H9 (cell line): ENCODE measurements at regions not wholly inside any gene's neighbourhood (a gene's known extent, or its start where the extent isn't known, plus 50 kb on each side); places are given as distances from the start of the nearest gene placed in this dataset.

Source experiments
- DNase-seq: peaks from one replicate; pipeline ENCODE4 v3.0.0-alpha.2; 2017
- H2AFZ ChIP-seq: one replicate; pipeline ENCODE4 v1.6.1; 2013; ENCODE audit warnings: mild to moderate bottlenecking, low read length, control low read depth, moderate library complexity
- H2AK5ac ChIP-seq: 2 replicates; pipeline ENCODE4 v1.6.1; 2013; ENCODE audit warnings: low read length, control low read depth, mixed read lengths; ENCODE audit not compliant: insufficient read length
- H2BK120ac ChIP-seq: one replicate; pipeline ENCODE4 v1.6.1; 2013; ENCODE audit warnings: low read depth, mild to moderate bottlenecking, low read length, control low read depth, inconsistent platforms; ENCODE audit not compliant: poor library complexity, severe bottlenecking
- H2BK12ac ChIP-seq: 2 replicates; pipeline ENCODE4 v1.6.1; 2013; ENCODE audit warnings: low read length, control low read depth, mixed read lengths, low read depth; ENCODE audit not compliant: insufficient read length
- H2BK15ac ChIP-seq: 2 replicates; pipeline ENCODE4 v1.6.1; 2013; ENCODE audit warnings: low read depth, low read length, control low read depth
- H2BK20ac ChIP-seq: one replicate; pipeline ENCODE4 v1.6.1; 2013; ENCODE audit warnings: low read depth, mild to moderate bottlenecking, low read length, control low read depth, inconsistent platforms; ENCODE audit not compliant: poor library complexity, severe bottlenecking
- H2BK5ac ChIP-seq: 2 replicates; pipeline ENCODE4 v1.6.1; 2013; ENCODE audit warnings: low read length, control low read depth, mixed read lengths; ENCODE audit not compliant: insufficient read length
- H3K14ac ChIP-seq: 2 replicates; pipeline ENCODE4 v1.6.1; 2013; ENCODE audit warnings: low read length, control low read depth; ENCODE audit not compliant: insufficient read depth
- H3K18ac ChIP-seq: 2 replicates; pipeline ENCODE4 v1.6.1; 2013; ENCODE audit warnings: low read depth, mild to moderate bottlenecking, mixed read lengths, low read length, control low read depth; ENCODE audit not compliant: insufficient read length
- H3K23ac ChIP-seq: 2 replicates; pipeline ENCODE4 v1.6.1; 2013; ENCODE audit warnings: low read length, control low read depth, mixed read lengths, low read depth; ENCODE audit not compliant: insufficient read length
- H3K23me2 ChIP-seq: 2 replicates; pipeline ENCODE4 v1.6.1; 2013; ENCODE audit warnings: low read depth, mild to moderate bottlenecking, mixed read lengths, low read length, control low read depth; ENCODE audit not compliant: insufficient read length, poor library complexity, severe bottlenecking
- H3K27ac ChIP-seq: 2 replicates; pipeline ENCODE4 v1.5.1; 2013; ENCODE audit warnings: low read length, control low read depth, mixed read lengths, low read depth; ENCODE audit not compliant: insufficient read length
- H3K27me3 ChIP-seq: 2 replicates; pipeline ENCODE4 v1.6.1; 2013; ENCODE audit warnings: low read length, control low read depth, inconsistent platforms; ENCODE audit not compliant: insufficient read depth
- H3K4ac ChIP-seq: 2 replicates; pipeline ENCODE4 v1.6.1; 2013; ENCODE audit warnings: low read depth, mild to moderate bottlenecking, control low read depth, inconsistent platforms, low read length, moderate library complexity
- H3K4me1 ChIP-seq: 2 replicates; pipeline ENCODE4 v1.6.1; 2013; ENCODE audit warnings: low read length, control low read depth, inconsistent platforms; ENCODE audit not compliant: insufficient read depth
- H3K4me2 ChIP-seq: 2 replicates; pipeline ENCODE4 v1.6.1; 2013; ENCODE audit warnings: low read length, control low read depth, mixed read lengths; ENCODE audit not compliant: insufficient read length, insufficient read depth
- H3K56ac ChIP-seq: 2 replicates; pipeline ENCODE4 v1.6.1; 2013; ENCODE audit warnings: low read depth, mild to moderate bottlenecking, mixed read lengths, low read length, control low read depth; ENCODE audit not compliant: insufficient read length
- H3K79me1 ChIP-seq: 2 replicates; pipeline ENCODE4 v1.6.1; 2013; ENCODE audit warnings: low read depth, mild to moderate bottlenecking, moderate library complexity, low read length, control low read depth, inconsistent platforms; ENCODE audit not compliant: insufficient read depth, poor library complexity, severe bottlenecking
- H3K79me2 ChIP-seq: 2 replicates; pipeline ENCODE4 v1.6.1; 2013; ENCODE audit warnings: low read length, control low read depth, inconsistent platforms; ENCODE audit not compliant: insufficient read depth
- H3K9ac ChIP-seq: 2 replicates; pipeline ENCODE4 v1.6.1; 2013; ENCODE audit warnings: low read length, control low read depth, mixed read lengths; ENCODE audit not compliant: insufficient read length; ENCODE audit errors: extremely low read depth
- H3K9me3 ChIP-seq: one replicate; pipeline ENCODE4 v1.6.1; 2013; ENCODE audit warnings: low read depth, low read length, inconsistent platforms; ENCODE audit not compliant: control insufficient read depth
- H3T11ph ChIP-seq: one replicate; pipeline ENCODE4 v1.6.1; 2013; ENCODE audit warnings: mild to moderate bottlenecking, low read length, control low read depth, inconsistent platforms
- H4K20me1 ChIP-seq: one replicate; pipeline ENCODE4 v1.6.1; 2013; ENCODE audit not compliant: control insufficient read depth, insufficient read length, insufficient read depth
- H4K5ac ChIP-seq: 2 replicates; pipeline ENCODE4 v1.6.1; 2013; ENCODE audit warnings: low read depth, mild to moderate bottlenecking, mixed read lengths, low read length, control low read depth; ENCODE audit not compliant: insufficient read length
- H4K8ac ChIP-seq: replicated peaks from 2 replicates; pipeline ENCODE4 v1.6.1; 2013; ENCODE audit warnings: low read length, control low read depth, mixed read lengths, low read depth; ENCODE audit not compliant: insufficient read length
- H4K91ac ChIP-seq: 2 replicates; pipeline ENCODE4 v1.6.1; 2013; ENCODE audit warnings: low read depth, mild to moderate bottlenecking, moderate library complexity, mixed read lengths, low read length, control low read depth; ENCODE audit not compliant: insufficient read length
- H3K27ac Mint-ChIP-seq, 3 experiments: 2 replicates in 2 of 3; 3 replicates in 1 of 3; pipeline ENCODE4 v1.8.0; 2020 to 2021; ENCODE audit warnings: mixed read lengths in 3 of 3, mild to moderate bottlenecking in 1 of 3, moderate library complexity in 1 of 3
- H3K27me3 Mint-ChIP-seq: 2 replicates; pipeline ENCODE4 v1.8.0; 2021; ENCODE audit warnings: low read depth, mild to moderate bottlenecking, moderate library complexity, mixed read lengths
- H3K36me3 Mint-ChIP-seq, 3 experiments: 2 replicates in 2 of 3; 3 replicates in 1 of 3; pipeline ENCODE4 v1.8.0; 2020 to 2021; ENCODE audit warnings: low read depth in 3 of 3, mixed read lengths in 3 of 3; ENCODE audit not compliant: insufficient read depth in 1 of 3
- H3K4me1 Mint-ChIP-seq, 2 experiments: 2 replicates each; pipeline ENCODE4 v1.8.0; 2020; ENCODE audit warnings: mixed read lengths in 2 of 2
- H3K4me3 Mint-ChIP-seq, 2 experiments: 2 replicates in 1 of 2; 3 replicates in 1 of 2; pipeline ENCODE4 v1.8.0; 2020 to 2021; ENCODE audit warnings: mild to moderate bottlenecking in 2 of 2, mixed read lengths in 2 of 2, moderate library complexity in 1 of 2
- H3K9me3 Mint-ChIP-seq, 2 experiments: 2 replicates in 1 of 2; 3 replicates in 1 of 2; pipeline ENCODE4 v1.8.0; 2020; ENCODE audit warnings: mild to moderate bottlenecking in 2 of 2, mixed read lengths in 2 of 2, moderate library complexity in 1 of 2
- CTCF ChIP-seq: fragments of 200-600 bp; sonication (generic); conservative IDR thresholded peaks from 3 replicates; pipeline ENCODE4 v1.8.0; 2021; ENCODE audit warnings: antibody characterized with exemption, mild to moderate bottlenecking
- WGBS: extraction: QIAGEN DNeasy Blood & Tissue Kit; methylation state at CpG from one replicate; pipeline ENCODE4 v1.1.7; 2013; ENCODE audit warnings: missing lambda C conversion rate, low lambda C conversion rate, mixed read lengths; ENCODE audit not compliant: insufficient read length; ENCODE audit errors: extremely low coverage; 5-methylcytosine and 5-hydroxymethylcytosine counted together

DNA sequence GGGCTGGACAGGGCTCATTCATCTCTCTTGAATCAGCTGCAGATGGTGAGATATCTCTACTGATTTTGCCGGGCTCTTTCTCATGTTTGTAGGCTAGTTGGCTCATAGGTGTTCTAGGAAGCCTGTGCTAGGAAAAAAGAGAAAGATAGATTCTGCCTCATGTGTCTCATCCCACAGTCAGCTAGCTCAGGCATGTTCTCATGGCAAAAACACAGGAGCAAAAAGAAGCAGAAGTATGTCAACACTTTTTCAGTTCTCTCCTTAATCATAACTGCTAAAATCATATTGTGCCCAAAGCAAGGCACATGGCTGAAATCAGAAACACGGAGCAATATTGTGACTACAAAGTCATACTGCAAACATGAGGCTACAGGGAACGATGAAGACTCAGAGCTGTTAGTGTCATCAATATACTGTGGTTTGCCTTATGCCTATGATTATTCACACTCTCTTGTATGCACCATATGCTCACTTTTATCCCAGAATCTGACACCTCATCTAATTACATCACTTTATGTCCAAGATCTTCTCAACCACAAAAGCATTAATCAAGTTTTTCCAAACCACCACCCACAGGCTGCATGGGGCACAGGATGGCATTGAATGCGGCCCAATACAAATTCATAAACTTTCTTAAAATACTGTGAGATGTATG lies 571.9 kb upstream of the CNTNAP5 start:
- no peak for DNase-seq
- no peak for TF ChIP-seq CTCF
- H4K20me1 ChIP-seq, result no peaks in the 10 kb centered on the region
- H2BK5ac ChIP-seq, result no peak overlapping the region
- H3T11ph ChIP-seq, result no peak overlapping the region
- H3K4ac ChIP-seq, result no peak overlapping the region
- no peaks in the 10 kb centered on the region for H3K9me3 ChIP-seq
- H3K9me3 Mint-ChIP-seq, result 0 out of 5 replicates have a peak, but pooled peaks cover 0 to 4% of the 10 kb centered on the region in 2 experiments
- H3K9ac ChIP-seq, result no peak overlapping the region
- H4K91ac ChIP-seq, result no peak overlapping the region
- H3K27ac Mint-ChIP-seq, result no peak overlapping the region
- H3K4me1 ChIP-seq, result no peaks in the 10 kb centered on the region
- H4K5ac ChIP-seq, result no peak overlapping the region
- no CpG with 5 or more reads among the region's 4 CpGs for WGBS
- no peak overlapping the region for H3K23ac ChIP-seq
- no peak overlapping the region for H3K18ac ChIP-seq
- no peak overlapping the region for H3K56ac ChIP-seq
- H3K4me3 Mint-ChIP-seq, result no peak overlapping the region
- no peak overlapping the region for H3K14ac ChIP-seq
- no peak overlapping the region for H3K27ac ChIP-seq
- no peaks in the 10 kb centered on the region for H3K27me3 Mint-ChIP-seq
- H2BK20ac ChIP-seq, result no peak overlapping the region
- no peak overlapping the region for H2BK120ac ChIP-seq
- no peaks in the 10 kb centered on the region for H3K36me3 Mint-ChIP-seq
- no peaks in the 10 kb centered on the region for H3K27me3 ChIP-seq
- no peaks in the 10 kb centered on the region for H3K79me2 ChIP-seq
- no peak overlapping the region for H4K8ac ChIP-seq
- no peaks in the 10 kb centered on the region for H3K4me1 Mint-ChIP-seq
- no peak overlapping the region for H2BK12ac ChIP-seq
- H3K23me2 ChIP-seq, result no peaks in the 10 kb centered on the region
- H2AK5ac ChIP-seq, result no peak overlapping the region
- no peak overlapping the region for H2BK15ac ChIP-seq
- H3K79me1 ChIP-seq, result no peaks in the 10 kb centered on the region
- no peak overlapping the region for H2AFZ ChIP-seq
- no peak overlapping the region for H3K4me2 ChIP-seq
